LNCAP (cell line): ENCODE measurements at regions not wholly inside any gene's neighbourhood (a gene's known extent, or its start where the extent isn't known, plus 50 kb on each side); places are given as distances from the start of the nearest gene placed in this dataset.

Experiments
- TF ChIP-seq, protein P1 (sequence below): fragments of 450-650 bp; IDR thresholded peaks from 2 replicates; pipeline ENCODE4 v1.5.1; 2017; ENCODE audit warnings: mild to moderate bottlenecking

- TF ChIP-seq, protein P1, sequence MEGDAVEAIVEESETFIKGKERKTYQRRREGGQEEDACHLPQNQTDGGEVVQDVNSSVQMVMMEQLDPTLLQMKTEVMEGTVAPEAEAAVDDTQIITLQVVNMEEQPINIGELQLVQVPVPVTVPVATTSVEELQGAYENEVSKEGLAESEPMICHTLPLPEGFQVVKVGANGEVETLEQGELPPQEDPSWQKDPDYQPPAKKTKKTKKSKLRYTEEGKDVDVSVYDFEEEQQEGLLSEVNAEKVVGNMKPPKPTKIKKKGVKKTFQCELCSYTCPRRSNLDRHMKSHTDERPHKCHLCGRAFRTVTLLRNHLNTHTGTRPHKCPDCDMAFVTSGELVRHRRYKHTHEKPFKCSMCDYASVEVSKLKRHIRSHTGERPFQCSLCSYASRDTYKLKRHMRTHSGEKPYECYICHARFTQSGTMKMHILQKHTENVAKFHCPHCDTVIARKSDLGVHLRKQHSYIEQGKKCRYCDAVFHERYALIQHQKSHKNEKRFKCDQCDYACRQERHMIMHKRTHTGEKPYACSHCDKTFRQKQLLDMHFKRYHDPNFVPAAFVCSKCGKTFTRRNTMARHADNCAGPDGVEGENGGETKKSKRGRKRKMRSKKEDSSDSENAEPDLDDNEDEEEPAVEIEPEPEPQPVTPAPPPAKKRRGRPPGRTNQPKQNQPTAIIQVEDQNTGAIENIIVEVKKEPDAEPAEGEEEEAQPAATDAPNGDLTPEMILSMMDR, result no peak
Measured at GRCh38 chr11:127332896-127333295, 332.3 kb upstream of the KIRREL3 start.

DNA sequence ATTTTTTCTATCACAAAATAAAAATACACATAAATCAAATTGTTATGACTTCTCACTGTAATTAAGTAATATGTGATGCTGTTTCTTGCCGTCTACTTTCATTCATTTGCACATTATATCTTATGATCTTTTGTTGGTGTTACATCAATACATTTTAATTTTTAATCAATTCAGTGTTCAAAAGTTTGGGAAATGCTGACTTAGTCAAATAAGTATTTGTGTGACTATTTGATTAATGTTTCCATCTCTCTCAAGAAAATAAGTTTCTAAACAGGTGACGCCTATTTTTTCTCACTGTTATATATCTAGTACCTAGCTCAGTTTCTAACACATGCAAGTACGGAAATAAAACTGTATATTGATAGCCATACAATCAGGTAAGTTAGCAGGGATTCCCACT is 329.5 kb upstream of the KIRREL3 start:
- TF ChIP-seq, protein P1, result no peak

DNA sequence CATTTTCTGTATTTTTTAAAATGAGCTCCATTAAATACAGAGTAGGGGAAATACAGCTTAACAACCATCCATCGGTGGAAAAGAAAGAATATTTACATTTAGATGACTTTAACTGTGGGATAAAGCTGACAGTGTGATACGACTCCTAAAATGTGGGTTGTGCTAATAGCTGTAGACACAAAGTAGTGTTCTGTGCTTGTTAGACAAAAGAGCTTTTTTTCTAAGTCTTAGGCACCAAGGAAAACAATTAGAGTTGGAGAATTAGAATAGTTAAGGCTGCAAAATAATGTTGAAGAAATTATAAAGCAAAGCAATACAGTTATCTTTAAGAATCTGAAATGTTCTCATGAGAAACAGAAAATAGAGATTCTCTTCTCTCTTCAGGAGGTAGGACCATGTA is 307.7 kb upstream of the KIRREL3 start:
- TF ChIP-seq, protein P1, result no peak

DNA sequence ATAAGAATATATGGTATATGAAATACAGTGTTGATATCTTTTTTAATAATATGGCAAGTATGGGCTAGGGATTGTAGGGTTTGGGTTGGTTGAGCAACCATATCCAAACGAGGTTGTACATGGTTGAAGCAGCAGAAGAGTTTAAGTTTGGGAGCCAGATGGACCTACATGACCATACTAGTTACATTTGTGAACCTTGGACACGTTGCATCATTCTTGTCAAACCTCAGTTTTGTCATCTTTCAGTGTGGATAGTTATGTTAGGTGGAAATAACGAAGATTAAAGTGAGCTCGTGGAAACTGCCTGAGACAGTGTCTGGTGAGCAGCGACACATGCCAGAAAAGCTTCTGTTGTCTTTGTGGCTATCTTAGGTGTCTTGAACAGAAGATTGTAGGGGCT is 307.1 kb upstream of the KIRREL3 start:
- TF ChIP-seq, protein P1, result no peak

- TF ChIP-seq, protein P1, result no peak
Measured at GRCh38 chr11:127304634-127305033, 304.1 kb upstream of the KIRREL3 start.

DNA sequence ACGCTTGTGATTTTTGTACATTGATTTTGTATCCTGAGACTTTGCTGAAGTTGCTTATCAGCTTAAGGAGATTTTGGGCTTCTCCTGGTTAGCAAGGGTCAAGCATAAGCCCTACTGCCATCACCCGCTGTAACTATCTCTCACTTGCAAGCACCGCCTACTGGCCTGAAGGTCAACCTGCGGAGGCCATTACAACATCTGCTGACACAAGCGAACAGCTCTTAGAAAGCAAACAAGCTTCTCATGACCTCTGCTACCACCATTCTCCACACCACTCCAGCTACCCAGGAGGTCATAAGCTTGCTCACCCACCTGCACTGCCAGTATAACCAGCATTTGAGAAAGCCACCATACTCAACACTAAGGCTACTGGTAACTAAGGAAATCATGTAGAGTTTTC is 288.4 kb upstream of the KIRREL3 start:
- TF ChIP-seq, protein P1, result no peak

GRCh38 chr11:127281534-127281933 is 281.0 kb upstream of the KIRREL3 start:
- TF ChIP-seq, protein P1, result no peak

- TF ChIP-seq, protein P1, result no peak
Measured at GRCh38 chr11:127275774-127276173, 275.2 kb upstream of the KIRREL3 start.
